Nephron progenitor cell (in vitro differentiated cells): ENCODE measurements at regions not wholly inside any gene's neighbourhood (a gene's known extent, or its start where the extent isn't known, plus 50 kb on each side); places are given as distances from the start of the nearest gene placed in this dataset.

ENCODE experiments used
- DNase-seq: peaks from one replicate; pipeline ENCODE4 v3.0.0; 2021
- H3K27ac Mint-ChIP-seq: 2 replicates; pipeline ENCODE4 v1.8.0; 2021; ENCODE audit warnings: mild to moderate bottlenecking, moderate library complexity, mixed read lengths
- H3K27me3 Mint-ChIP-seq: 2 replicates; pipeline ENCODE4 v1.8.0; 2021; ENCODE audit warnings: mild to moderate bottlenecking, low read depth, mixed read lengths; ENCODE audit not compliant: poor library complexity
- H3K36me3 Mint-ChIP-seq: 2 replicates; pipeline ENCODE4 v1.8.0; 2021; ENCODE audit warnings: low read depth, mixed read lengths
- H3K4me1 Mint-ChIP-seq: 2 replicates; pipeline ENCODE4 v1.8.0; 2021; ENCODE audit warnings: mixed read lengths
- H3K4me3 Mint-ChIP-seq: 2 replicates; pipeline ENCODE4 v1.8.0; 2021; ENCODE audit warnings: mild to moderate bottlenecking, moderate library complexity, mixed read lengths
- H3K9me3 Mint-ChIP-seq: 2 replicates; pipeline ENCODE4 v1.8.0; 2021; ENCODE audit warnings: mild to moderate bottlenecking, moderate library complexity, mixed read lengths
- CTCF ChIP-seq: fragments of 200-600 bp; sonication (generic); IDR thresholded peaks from 2 replicates; pipeline ENCODE4 v1.5.0; 2021; ENCODE audit warnings: antibody characterized with exemption

- Mint-ChIP-seq H3K36me3 (no peaks in the 10 kb centered on the region), H3K27ac (no peak overlapping the region), H3K4me3 (no peak overlapping the region), H3K4me1 (no peaks in the 10 kb centered on the region), H3K9me3 (no peaks in the 10 kb centered on the region), H3K27me3 (peaks cover 33% of the 10 kb centered on the region)
- no peak for TF ChIP-seq CTCF
- no peak for DNase-seq
Measured at GRCh38 chr16:55149622-55150021, 174.4 kb upstream of the IRX6 start.

- no peak for DNase-seq
- Mint-ChIP-seq H3K4me3 (no peak overlapping the region), H3K9me3 (no peaks in the 10 kb centered on the region), H3K4me1 (no peaks in the 10 kb centered on the region), H3K36me3 (no peaks in the 10 kb centered on the region), H3K27me3 (peaks cover 35% of the 10 kb centered on the region), H3K27ac (no peak overlapping the region)
- TF ChIP-seq CTCF = no peak
Measured at GRCh38 chr16:55151561-55152305, 172.3 kb upstream of the IRX6 start.

- no peak for TF ChIP-seq CTCF
- Mint-ChIP-seq H3K9me3 (no peaks in the 10 kb centered on the region), H3K27ac (no peak overlapping the region), H3K36me3 (no peaks in the 10 kb centered on the region), H3K27me3 (peaks cover 39% of the 10 kb centered on the region), H3K4me1 (no peaks in the 10 kb centered on the region), H3K4me3 (no peak overlapping the region)
- no peak for DNase-seq
Measured at GRCh38 chr16:55152875-55153390, 171.1 kb upstream of the IRX6 start.

GRCh38 chr16:55154262-55154661 lies 169.7 kb upstream of the IRX6 start:
- no peak for DNase-seq
- no peak overlapping the region for H3K27ac Mint-ChIP-seq
- H3K4me3 Mint-ChIP-seq = no peak overlapping the region
- H3K36me3 Mint-ChIP-seq = no peaks in the 10 kb centered on the region
- peaks cover 43% of the 10 kb centered on the region for H3K27me3 Mint-ChIP-seq
- no peak for TF ChIP-seq CTCF
- peaks cover 2% of the 10 kb centered on the region for H3K9me3 Mint-ChIP-seq
- H3K4me1 Mint-ChIP-seq = no peaks in the 10 kb centered on the region

- Mint-ChIP-seq H3K4me1 (no peaks in the 10 kb centered on the region), H3K27ac (no peak overlapping the region), H3K4me3 (no peak overlapping the region), H3K27me3 (peaks cover 39% of the 10 kb centered on the region), H3K9me3 (peaks cover 5% of the 10 kb centered on the region), H3K36me3 (no peaks in the 10 kb centered on the region)
- TF ChIP-seq CTCF = no peak
- DNase-seq = no peak
Measured at GRCh38 chr16:55154956-55155355, 169.0 kb upstream of the IRX6 start.

GRCh38 chr16:55155815-55156214 lies 168.2 kb upstream of the IRX6 start:
- no peak for DNase-seq
- no peaks in the 10 kb centered on the region for H3K36me3 Mint-ChIP-seq
- no peaks in the 10 kb centered on the region for H3K4me1 Mint-ChIP-seq
- no peak overlapping the region for H3K27ac Mint-ChIP-seq
- H3K9me3 Mint-ChIP-seq = peaks cover 10% of the 10 kb centered on the region
- peaks cover 31% of the 10 kb centered on the region for H3K27me3 Mint-ChIP-seq
- no peak for TF ChIP-seq CTCF
- H3K4me3 Mint-ChIP-seq = no peak overlapping the region
